Right lobe of liver (tissue), 4 donors: ENCODE measurements at regions not wholly inside any gene's neighbourhood (a gene's known extent, or its start where the extent isn't known, plus 50 kb on each side); places are given as distances from the start of the nearest gene placed in this dataset.

Source experiments
- POLR2A ChIP-seq: fragments of 450-650 bp; IDR thresholded peaks from one replicate; pipeline ENCODE4 v1.6.1; 2017; ENCODE audit warnings: antibody characterized with exemption, mild to moderate bottlenecking
- TF ChIP-seq, protein P1 (sequence below), 4 donors: fragments of 200-600 bp in 3 of 4; fragments of 450-650 bp in 1 of 4; IDR thresholded peaks; one replicate each; pipeline versions ENCODE4 v1.5.1 to v1.8.0; 2016 to 2022; ENCODE audit warnings: antibody characterized with exemption in 4 of 4, mild to moderate bottlenecking in 2 of 4
- donor health status: DM: no; HTN: no; CAD: no.
- donor health status: DM: no; HTN: no; CAD: no.
- donor health status: DM: no; HTN: yes; CAD: no.

- TF ChIP-seq, protein P1, sequence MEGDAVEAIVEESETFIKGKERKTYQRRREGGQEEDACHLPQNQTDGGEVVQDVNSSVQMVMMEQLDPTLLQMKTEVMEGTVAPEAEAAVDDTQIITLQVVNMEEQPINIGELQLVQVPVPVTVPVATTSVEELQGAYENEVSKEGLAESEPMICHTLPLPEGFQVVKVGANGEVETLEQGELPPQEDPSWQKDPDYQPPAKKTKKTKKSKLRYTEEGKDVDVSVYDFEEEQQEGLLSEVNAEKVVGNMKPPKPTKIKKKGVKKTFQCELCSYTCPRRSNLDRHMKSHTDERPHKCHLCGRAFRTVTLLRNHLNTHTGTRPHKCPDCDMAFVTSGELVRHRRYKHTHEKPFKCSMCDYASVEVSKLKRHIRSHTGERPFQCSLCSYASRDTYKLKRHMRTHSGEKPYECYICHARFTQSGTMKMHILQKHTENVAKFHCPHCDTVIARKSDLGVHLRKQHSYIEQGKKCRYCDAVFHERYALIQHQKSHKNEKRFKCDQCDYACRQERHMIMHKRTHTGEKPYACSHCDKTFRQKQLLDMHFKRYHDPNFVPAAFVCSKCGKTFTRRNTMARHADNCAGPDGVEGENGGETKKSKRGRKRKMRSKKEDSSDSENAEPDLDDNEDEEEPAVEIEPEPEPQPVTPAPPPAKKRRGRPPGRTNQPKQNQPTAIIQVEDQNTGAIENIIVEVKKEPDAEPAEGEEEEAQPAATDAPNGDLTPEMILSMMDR (IDR thresholded peaks at IDR 0.05), result no peak
- no peak for TF ChIP-seq POLR2A
Measured at GRCh38 chr19:31402529-31403316, 53.5 kb upstream of the TSHZ3 start.
